Suppressor macrophage treated with lipopolysaccharide for 4 hours (primary cell): ENCODE measurements at regions not wholly inside any gene's neighbourhood (a gene's known extent, or its start where the extent isn't known, plus 50 kb on each side); places are given as distances from the start of the nearest gene placed in this dataset.

ENCODE experiments used
- DNase-seq: peaks from one replicate; pipeline ENCODE4 v3.0.0-alpha.2; 2020

DNA sequence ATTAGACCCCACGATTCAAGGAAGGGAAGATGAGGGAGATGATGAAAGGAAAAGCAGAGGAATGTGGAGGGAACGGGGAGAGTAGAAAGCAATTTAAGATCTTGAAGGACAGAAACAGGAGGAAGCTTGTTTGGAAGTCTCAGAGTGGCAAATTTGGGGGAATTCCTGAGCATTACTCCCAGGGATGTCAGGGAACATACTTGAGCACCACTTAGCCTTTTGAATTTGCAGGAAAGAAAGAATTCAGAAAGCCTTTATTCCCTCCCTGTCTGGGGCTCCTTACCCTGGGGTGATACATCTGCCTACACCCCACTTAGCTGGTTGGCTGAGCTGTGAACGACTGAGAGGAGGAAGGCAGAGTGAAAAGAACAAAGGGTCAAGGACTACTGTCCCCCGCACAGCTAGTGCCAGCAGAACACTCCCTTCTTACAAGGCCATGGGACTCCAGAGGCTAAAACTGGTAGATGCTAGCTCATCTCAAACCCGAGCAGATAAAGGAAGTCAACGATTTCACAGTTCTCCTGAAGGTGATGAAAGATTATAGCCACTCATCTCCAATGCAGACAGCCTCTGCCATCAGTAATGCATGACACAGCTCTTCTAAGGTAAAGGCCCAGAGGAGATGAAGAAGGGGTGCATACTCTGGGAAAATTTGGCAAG is 84.0 kb upstream of the AKIP1 start:
- DNase-seq: peak; percentile 37

DNA sequence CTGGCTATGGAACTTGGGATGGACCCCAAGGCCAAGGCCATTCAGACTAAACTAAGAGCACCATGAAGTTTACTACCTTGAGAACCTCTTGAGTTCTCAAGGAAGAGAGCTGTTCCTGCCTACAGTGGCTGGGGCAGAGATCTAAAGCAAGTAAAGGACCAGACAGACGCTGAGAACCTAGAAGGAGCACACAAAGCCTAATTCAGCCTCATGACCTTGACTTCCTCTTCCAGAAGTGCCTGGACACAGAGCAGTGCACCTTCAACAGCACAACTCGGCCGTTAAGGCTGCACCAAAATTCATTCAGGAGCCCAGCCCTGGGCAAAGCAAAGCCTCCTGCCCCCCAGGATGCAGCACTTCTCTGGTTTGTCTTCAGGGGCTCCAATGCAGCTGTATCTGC is 82.9 kb upstream of the AKIP1 start:
- no peak for DNase-seq

DNA sequence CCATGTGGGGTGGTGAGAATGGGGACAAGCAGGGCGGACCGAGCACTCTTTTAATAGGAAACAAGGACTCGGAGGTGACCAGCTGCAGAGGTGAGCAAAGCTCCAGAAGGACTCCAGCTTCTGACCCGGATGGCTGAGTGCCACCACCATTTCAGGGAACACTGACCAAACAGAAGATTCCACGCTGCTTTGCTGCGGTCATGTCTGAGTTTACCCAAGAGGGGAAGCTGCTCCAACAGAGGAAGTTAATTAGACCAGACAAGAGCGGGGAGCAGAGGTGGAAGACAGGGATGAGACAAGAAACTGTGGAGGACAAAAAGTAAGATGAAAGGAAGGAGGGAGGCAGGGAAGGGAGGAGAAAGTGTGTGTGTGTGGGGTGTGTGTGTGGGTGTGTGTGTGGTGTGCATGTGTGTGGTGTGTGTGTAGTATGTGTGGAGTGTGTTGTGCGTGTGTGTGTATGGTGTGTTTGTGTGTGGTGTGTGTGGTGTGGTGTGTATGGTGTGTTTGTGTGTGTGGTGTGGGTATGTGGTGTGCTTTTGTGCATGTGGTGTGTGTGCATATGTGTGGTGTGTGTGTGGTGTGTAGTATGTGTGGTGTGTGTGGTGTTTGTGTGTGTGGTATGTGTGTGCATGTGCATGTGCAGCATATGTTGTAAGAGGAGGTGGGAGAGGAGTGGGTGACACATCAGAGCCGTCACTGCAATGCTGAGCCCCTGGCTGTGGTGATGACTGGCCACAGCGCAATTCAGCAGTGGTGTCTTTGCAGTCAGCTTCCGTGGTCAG is 82.2 kb upstream of the AKIP1 start:
- DNase-seq: peak; percentile 28

DNA sequence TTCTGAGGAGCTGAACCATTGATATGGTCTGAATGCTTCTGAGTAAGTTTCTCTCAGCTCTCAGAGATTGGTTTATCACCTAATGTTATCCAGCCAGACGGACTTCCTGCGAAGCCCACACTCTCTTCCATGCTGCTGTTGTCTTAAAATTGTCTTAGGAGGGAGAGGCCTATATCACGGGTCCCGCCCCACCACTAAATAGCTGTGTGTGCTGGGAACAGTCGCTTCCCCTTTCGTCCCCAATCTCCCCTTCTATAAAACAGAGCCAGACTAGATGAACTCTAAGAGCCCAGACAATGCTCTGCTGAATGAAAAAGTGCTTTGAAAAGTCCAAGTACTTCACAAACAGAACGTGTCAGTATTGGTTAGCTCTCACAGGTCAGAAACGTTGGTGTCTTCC is 81.4 kb upstream of the AKIP1 start:
- DNase-seq: no peak

DNA sequence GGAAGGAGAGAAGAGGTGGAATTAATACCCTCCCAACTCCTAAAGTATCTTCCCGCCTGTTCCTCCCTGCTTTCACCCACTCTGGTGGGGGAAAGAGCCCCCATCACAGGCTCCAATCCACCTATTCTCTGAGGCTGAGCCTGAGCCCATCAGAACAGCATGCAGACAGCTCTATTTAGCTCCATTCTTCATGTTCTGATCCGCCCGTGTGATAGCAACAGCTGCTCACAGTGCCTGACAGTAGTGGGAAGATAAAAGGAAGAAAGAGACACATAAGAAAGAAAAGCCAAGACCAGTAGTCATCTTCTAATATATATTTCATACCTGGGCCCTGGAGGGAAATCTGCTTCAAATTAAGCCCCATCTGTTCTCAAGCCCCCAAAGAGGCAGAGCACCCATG is 80.3 kb upstream of the AKIP1 start:
- no peak for DNase-seq

DNA sequence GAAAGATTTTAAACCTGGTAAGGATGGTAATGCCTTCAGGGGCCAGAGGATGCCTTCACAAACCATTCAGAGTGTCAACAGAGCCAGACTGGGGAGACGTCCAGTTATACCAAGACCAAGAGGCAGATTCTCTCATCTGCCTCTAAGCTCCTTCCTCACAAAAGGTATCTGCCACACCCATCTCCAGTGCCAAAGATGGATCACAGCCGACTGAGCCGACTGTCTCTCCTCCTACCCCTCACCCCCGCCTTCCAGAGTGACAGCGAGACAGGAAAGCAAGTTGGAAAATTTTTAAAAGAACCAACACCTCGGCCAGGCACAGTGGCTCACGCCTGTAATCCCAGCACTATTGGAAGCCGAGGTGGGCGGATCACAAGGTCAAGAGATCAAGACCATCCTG is 79.1 kb upstream of the AKIP1 start:
- no peak for DNase-seq

DNA sequence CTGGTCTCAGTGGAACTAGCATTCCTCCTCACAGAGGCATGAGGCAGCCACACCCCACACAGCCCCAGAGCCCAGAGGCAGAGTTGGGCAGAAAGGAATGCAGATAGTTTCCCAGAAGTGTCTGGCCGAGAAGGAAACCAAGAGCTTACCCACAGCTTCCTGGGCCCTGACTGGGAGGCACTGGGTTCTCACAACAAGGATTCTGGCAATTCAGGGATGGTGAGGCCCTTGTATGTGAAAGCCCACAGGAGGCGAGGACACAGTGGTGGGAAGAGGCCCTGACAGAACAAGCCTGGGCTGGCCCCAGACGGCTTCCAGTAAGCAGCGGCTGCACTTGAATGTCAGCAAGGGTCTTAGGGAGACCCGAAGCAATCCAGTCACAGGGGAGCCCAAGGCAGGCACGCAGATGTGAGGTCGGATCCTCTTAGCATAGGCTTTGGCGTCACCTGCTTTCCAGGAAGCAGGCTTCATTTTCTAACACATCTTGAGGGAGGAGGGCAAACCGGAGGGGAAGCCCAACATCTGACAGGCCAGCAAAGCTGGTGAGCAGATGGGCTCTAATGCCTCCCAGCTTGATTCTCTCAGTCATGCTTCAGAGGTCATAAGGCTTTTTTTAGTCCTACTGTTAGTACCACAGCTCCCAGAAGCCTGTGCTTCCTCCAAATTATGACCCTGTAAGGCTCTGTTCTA is 78.3 kb upstream of the AKIP1 start:
- no peak for DNase-seq

DNA sequence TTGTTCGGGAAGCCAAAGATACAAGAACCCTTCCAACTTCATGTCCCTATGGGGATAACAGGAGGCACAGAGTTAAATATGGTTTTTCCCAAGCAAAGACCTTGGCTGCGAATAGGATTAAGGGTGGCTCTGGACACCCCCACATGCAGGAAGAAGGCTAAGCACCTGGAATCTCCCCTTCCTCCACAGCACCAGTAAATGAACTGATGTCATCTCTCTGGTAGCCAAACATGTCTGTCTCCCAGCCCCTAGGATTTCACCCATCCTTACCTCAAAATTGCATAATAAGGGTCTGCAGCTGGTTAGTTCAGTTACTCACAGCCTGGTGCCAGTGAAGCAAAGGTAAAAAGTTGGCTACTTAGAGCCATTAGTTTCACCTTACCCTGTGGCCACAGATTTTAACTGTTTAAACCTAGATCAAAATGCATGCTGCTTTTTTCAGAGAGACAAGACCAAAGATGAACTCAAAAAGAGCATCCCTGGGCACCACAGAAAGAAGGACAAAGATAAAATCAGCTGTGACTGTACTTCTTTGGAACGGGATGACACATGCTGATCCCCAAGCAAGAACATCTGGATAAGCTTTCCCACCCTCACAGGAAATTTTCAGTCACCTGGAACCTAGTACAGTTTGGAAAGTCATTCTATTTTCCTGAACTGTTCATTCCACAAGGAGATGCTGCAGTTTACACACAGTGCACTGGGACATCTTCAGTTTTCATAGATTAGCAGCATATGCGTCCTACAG is 77.2 kb upstream of the AKIP1 start:
- no peak for DNase-seq

DNA sequence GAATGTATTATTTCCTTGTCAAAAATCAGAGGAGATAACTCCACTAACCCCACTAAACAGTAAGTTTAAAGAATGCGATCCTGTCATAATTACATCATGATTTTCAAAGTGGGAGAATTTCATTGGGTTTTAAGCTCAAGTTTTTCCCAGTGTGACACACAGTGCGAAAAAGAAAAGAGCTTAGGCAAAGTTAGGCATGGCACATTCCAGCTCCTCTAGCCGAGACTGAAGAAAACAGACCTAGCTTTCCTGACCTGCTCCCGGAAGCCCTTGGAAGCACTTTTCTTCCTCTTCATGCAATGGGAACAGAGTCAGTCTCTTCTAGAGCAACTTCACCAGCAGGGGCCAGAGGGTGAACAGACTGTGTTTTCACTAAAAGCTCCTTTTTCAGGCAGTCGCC is 76.6 kb upstream of the AKIP1 start:
- DNase-seq: no peak

DNA sequence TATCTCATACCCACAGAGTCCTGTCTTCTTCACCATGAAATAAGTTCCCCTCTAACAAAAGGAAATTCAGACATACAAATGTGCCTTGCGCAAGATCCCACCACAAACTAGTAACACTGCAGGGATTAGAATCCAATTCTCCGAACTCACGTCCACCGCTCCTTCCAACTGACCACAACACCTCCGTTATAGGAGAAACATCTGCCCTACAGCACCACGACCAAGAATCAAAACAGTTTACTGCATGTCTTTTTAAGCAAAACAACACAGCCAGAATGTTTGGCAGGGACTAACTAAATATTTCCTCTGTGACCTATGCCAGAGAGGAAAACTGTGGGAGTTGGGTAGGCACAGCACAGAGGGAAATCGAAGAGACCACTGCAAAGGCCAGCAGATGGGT is 72.7 kb upstream of the AKIP1 start:
- DNase-seq: peak; percentile 47

DNA sequence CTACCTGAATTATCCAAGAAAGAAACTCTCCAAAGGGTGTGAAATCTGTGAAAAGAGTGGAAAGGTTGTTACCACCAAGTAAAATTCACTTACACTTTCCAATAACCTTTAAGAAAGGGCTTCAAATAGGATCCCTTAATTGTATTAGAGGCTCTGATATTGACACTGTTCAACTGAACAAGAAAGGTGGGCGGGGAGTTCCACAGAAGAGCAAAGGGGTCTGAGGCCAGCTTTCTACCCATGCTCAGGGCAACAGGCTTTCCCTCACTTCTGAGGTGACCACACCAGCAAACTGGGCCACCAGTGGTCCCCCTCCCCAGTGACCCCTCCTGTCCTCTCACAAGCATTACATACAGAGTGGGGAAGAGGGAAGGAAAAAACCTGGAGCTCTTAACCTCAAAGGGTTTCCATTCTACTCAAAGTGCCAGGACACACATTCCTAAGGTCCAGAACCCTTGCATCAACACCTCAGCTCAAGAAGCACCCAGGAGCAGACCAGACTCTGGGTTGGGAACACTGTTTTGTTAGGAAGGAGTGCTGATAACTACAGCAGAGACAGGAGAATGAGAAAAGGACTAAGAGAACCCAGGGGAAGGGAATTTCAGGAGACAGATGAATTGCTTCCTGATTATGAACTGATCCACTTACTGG is 71.6 kb upstream of the AKIP1 start:
- DNase-seq: no peak

DNA sequence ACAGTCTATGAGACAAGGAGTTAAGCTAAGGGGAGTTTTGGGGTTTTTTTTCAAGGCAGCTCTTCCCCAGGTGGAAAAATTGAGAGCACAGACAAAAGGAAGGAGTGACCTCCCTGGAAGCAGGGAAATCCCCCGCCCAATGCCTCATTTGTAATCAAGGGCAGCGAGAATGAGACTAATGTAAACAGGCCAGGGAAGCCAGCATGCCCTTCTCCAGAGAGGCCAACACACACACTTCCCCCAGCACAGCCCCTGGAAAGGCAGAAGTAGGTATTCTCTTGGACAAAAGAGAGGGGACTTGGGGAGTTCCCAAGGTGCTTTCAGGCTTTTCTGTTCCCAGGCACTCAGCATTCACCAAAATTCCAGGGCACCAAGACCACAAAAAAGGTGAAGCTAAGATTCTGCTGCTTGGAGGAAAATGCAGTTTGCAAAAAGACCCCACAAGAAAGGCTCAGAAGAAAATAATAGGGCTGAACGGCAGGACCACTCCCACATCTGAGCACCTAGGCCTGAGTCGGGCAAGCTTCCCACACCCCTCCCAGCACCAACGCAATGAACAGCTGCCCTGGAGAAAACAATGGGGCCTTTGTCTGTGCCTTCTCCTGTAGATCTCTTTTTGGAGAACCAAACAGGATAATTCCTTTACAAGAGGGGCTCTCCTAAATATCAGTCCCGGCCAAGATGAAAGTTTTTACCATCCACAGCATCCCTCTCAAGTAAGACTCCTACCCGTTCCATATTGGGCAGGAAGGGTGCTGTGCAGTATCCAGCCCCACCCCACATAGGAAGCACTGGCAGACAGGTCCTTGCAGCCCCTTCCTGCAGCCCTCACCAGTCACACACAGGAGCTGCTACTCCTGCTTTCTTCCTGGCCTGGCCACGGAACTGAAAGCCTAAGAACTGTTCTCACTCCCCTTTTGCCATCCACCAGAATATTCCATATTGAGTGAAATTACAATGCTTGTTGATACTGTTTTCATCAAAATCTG is 70.7 kb upstream of the AKIP1 start:
- peak; percentile 51 for DNase-seq

DNA sequence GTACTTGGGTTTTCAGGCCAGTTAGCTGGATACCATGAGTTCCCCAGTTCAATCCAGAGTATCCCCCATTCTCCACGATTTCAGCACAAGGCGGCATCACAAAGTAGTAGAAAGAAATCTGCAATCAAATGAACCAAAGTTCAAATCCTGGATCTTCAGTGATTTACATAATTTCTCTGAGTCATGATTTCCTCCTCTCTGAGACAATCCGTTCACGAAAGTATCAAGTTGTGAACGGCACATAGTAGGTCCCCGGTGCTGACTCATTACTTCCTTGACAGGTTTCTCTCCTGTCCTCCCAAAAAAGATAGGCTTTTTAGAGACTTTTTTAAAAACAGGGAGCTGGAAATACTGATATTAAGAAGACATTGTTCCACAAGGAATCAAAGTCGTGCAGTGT is 69.1 kb upstream of the AKIP1 start:
- no peak for DNase-seq

DNA sequence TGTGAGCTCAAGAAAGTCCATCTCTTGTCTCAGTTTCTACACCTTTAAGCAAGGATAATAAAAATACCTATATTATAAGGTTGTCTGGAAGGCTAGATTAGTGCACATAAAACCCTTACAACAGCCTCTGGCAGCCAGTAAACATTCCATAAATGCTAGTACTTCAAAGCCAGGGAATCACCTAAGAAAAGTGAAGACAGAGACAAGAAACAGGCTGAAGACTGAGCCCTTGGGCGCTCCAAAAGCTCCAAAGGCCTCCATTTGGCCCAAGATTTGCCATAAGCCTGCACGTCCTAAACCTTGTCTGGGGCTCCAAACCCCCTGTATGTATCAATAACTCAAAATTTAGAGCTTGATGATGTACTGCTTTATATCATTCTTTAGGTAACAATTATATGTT is 52.2 kb upstream of the AKIP1 start:
- DNase-seq: no peak
